HepG2 (cell line): ENCODE measurements at regions not wholly inside any gene's neighbourhood (a gene's known extent, or its start where the extent isn't known, plus 50 kb on each side); places are given as distances from the start of the nearest gene placed in this dataset.

Experiments used
- ATRX ChIP-seq: sonication (generic); formaldehyde crosslinking; IDR thresholded peaks from 2 replicates; pipeline ENCODE4 v1.4.0; 2020; ENCODE audit warnings: missing genetic modification reagents, borderline replicate concordance
- FOSL2 ChIP-seq: sonication (generic); formaldehyde crosslinking; IDR thresholded peaks from 2 replicates; pipeline ENCODE4 v1.4.0; 2020; ENCODE audit warnings: missing genetic modification reagents
- FOXJ3 ChIP-seq: sonication (generic); formaldehyde crosslinking; IDR thresholded peaks from 2 replicates; pipeline ENCODE4 v1.4.0; 2020; ENCODE audit warnings: missing genetic modification reagents, mild to moderate bottlenecking, borderline replicate concordance
- POLR2A ChIP-seq, 2 experiments: IDR thresholded peaks; 2 replicates each; pipeline ENCODE4 v1.6.1; 2011; ENCODE audit warnings: low read depth in 2 of 2, low read length in 2 of 2, mild to moderate bottlenecking in 1 of 2, moderate library complexity in 1 of 2; ENCODE audit not compliant: insufficient read depth in 1 of 2
- TAF1 ChIP-seq: sonication (generic); formaldehyde crosslinking; IDR thresholded peaks from 2 replicates; pipeline ENCODE4 v1.4.0; 2020; ENCODE audit warnings: missing genetic modification reagents
- ZFY ChIP-seq: sonication (generic); formaldehyde crosslinking; IDR thresholded peaks from 2 replicates; pipeline ENCODE4 v1.4.0; 2020; ENCODE audit warnings: missing genetic modification reagents
- ZNF143 ChIP-seq: sonication (generic); formaldehyde crosslinking; IDR thresholded peaks from 2 replicates; pipeline ENCODE4 v1.4.0; 2020; ENCODE audit warnings: missing genetic modification reagents
- ZNF567 ChIP-seq: sonication (generic); formaldehyde crosslinking; IDR thresholded peaks from 2 replicates; pipeline ENCODE4 v1.8.1; 2023; ENCODE audit warnings: mild to moderate bottlenecking, missing genetic modification reagents, borderline replicate concordance
- ZNF781 ChIP-seq: sonication (generic); formaldehyde crosslinking; IDR thresholded peaks from 2 replicates; pipeline ENCODE4 v1.5.1; 2020; ENCODE audit warnings: borderline replicate concordance, mild to moderate bottlenecking, missing genetic modification reagents; ENCODE audit errors: not compliant biosample characterization
- TF ChIP-seq, protein P1 (sequence below): sonication (generic); formaldehyde crosslinking; IDR thresholded peaks from 2 replicates; pipeline ENCODE4 v1.5.0; 2020; ENCODE audit warnings: mild to moderate bottlenecking, missing genetic modification reagents, moderate library complexity
- TF ChIP-seq, protein P2 (sequence below): sonication (generic); formaldehyde crosslinking; IDR thresholded peaks from 2 replicates; pipeline ENCODE4 v1.5.1; 2020; ENCODE audit warnings: mild to moderate bottlenecking, missing genetic modification reagents

DNA sequence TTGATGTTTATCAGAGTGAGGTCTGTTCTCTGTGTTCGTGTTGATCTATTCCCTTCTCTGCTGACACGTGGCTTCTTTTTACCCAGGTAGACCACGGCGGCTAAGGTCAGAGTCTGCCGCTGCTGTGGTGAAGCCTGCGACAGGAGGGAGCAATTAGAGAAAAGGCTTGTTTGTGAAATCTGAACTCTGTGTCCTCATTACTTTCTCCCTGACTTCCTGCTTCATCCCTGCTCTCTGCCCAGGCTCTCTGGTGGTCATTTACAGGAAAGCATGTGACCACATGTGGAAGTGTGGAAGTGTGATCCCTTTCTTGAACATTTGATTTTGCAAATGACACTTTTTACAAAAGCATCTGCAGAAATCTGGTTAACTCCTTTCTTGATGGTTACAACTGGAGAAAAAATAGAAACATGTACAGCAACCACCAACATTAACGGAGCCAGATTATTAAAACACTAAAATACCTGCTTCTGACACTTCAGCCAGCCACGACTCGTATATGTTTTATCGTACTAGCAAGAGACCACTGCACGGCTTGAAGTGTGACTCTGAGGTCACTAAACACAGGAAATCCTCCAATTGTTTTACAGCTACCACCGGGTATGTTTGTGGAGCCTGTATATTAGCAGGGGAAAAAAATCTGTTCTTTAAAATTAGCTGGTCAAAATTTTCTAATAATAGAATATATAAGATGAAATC, 388.6 kb upstream of the TMPO start:
- TF ChIP-seq FOXJ3 (CRISPR knock-in tag) (no peak), ZFY (CRISPR knock-in tag) (no peak), TAF1 (CRISPR knock-in tag) (no peak), POLR2A (IDR thresholded peaks at IDR 0.05; ENCODE audit: insufficient read depth in 1 of 2, low read depth in 2 of 2, low read length in 2 of 2) (no peak), FOSL2 (CRISPR knock-in tag) (0 out of 2 replicates have a peak, but pooled peaks have one; percentile 13), ZNF567 (CRISPR knock-in tag) (no peak), ZNF781 (no peak), ATRX (CRISPR knock-in tag) (no peak), ZNF143 (CRISPR knock-in tag) (no peak)
- TF ChIP-seq, protein P1, sequence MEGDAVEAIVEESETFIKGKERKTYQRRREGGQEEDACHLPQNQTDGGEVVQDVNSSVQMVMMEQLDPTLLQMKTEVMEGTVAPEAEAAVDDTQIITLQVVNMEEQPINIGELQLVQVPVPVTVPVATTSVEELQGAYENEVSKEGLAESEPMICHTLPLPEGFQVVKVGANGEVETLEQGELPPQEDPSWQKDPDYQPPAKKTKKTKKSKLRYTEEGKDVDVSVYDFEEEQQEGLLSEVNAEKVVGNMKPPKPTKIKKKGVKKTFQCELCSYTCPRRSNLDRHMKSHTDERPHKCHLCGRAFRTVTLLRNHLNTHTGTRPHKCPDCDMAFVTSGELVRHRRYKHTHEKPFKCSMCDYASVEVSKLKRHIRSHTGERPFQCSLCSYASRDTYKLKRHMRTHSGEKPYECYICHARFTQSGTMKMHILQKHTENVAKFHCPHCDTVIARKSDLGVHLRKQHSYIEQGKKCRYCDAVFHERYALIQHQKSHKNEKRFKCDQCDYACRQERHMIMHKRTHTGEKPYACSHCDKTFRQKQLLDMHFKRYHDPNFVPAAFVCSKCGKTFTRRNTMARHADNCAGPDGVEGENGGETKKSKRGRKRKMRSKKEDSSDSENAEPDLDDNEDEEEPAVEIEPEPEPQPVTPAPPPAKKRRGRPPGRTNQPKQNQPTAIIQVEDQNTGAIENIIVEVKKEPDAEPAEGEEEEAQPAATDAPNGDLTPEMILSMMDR (CRISPR knock-in tag), result no peak
- TF ChIP-seq, protein P2, sequence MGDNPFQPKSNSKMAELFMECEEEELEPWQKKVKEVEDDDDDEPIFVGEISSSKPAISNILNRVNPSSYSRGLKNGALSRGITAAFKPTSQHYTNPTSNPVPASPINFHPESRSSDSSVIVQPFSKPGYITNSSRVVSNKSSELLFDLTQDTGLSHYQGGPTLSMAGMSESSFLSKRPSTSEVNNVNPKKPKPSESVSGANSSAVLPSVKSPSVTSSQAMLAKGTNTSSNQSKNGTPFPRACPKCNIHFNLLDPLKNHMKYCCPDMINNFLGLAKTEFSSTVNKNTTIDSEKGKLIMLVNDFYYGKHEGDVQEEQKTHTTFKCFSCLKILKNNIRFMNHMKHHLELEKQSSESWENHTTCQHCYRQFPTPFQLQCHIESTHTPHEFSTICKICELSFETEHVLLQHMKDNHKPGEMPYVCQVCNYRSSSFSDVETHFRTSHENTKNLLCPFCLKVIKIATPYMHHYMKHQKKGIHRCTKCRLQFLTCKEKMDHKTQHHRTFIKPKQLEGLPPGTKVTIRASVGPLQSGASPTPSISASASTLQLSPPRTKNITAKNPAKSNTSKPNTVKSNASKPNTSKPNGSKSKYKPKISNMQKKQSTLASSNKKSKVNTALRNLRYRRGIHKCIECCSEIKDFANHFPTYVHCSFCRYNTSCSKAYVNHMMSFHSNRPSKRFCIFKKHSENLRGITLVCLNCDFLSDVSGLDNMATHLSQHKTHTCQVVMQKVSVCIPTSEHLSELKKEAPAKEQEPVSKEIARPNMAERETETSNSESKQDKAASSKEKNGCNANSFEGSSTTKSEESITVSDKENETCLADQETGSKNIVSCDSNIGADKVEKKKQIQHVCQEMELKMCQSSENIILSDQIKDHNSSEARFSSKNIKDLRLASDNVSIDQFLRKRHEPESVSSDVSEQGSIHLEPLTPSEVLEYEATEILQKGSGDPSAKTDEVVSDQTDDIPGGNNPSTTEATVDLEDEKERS, result no peak
